ENCODE measurements at regions not wholly inside any gene's neighbourhood (a gene's known extent, or its start where the extent isn't known, plus 50 kb on each side); places are given as distances from the start of the nearest gene placed in this dataset.

DNA sequence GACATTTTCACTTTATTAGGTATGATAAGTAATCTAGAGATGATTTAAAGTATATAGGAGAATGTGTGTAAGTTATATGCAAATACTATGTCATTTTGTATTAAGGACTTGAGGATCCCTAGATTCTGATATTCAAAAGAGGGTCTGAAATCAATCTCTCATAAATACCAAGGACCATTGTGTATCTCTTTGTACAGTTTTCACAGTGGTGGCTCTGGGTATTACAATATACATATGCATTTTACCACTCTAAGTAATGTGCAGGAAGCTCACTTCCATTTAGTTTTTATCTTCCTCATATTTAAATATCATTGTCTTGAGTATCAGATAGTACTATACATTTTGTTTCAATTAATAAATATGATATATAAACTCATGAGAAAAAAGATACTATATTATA is 862.6 kb upstream of the PCDH20 start:
- ChIA-PET CTCF (no interaction called here), POLR2A (no interaction called here)
- no peaks in the 10 kb centered on the region for H3K79me2 ChIP-seq (ENCODE audit: control insufficient read depth, insufficient read depth, low read length)
- TF ChIP-seq MYC (IDR thresholded peaks at IDR 0.05; ENCODE audit: low read depth, low read length) (no peak), POLR2AphosphoS5 (IDR thresholded peaks at IDR 0.05; ENCODE audit: insufficient read depth, low read depth, low read length) (no peak), GATA2 (IDR thresholded peaks at IDR 0.05; ENCODE audit: insufficient read depth, insufficient read length, low read depth, low read length) (no peak), JUN (IDR thresholded peaks at IDR 0.05; ENCODE audit: borderline replicate concordance, insufficient read depth, insufficient read length, low read depth) (no peak), FOS (IDR thresholded peaks at IDR 0.05; ENCODE audit: borderline replicate concordance, insufficient read depth, low read length) (no peak)
- TF ChIP-seq, protein P1, sequence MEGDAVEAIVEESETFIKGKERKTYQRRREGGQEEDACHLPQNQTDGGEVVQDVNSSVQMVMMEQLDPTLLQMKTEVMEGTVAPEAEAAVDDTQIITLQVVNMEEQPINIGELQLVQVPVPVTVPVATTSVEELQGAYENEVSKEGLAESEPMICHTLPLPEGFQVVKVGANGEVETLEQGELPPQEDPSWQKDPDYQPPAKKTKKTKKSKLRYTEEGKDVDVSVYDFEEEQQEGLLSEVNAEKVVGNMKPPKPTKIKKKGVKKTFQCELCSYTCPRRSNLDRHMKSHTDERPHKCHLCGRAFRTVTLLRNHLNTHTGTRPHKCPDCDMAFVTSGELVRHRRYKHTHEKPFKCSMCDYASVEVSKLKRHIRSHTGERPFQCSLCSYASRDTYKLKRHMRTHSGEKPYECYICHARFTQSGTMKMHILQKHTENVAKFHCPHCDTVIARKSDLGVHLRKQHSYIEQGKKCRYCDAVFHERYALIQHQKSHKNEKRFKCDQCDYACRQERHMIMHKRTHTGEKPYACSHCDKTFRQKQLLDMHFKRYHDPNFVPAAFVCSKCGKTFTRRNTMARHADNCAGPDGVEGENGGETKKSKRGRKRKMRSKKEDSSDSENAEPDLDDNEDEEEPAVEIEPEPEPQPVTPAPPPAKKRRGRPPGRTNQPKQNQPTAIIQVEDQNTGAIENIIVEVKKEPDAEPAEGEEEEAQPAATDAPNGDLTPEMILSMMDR (IDR thresholded peaks at IDR 0.05; ENCODE audit: extremely low read depth in 1 of 2, insufficient read depth in 1 of 2, low read depth in 1 of 2, low read length in 2 of 2): no peak
- TF ChIP-seq, protein P2, sequence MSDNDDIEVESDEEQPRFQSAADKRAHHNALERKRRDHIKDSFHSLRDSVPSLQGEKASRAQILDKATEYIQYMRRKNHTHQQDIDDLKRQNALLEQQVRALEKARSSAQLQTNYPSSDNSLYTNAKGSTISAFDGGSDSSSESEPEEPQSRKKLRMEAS (IDR thresholded peaks at IDR 0.05; ENCODE audit: insufficient read depth, insufficient read length): no peak
- FAIRE-seq: no peak
- H3K27me3 ChIP-seq (ENCODE audit: control insufficient read depth in 2 of 2, insufficient read depth in 2 of 2, low read length in 2 of 2): no peaks in the 10 kb centered on the region
- H3K9me3 ChIP-seq (replicated peaks; ENCODE audit: control insufficient read depth, insufficient read depth, low read length): no peaks in the 10 kb centered on the region
- no peak overlapping the region for H3K4me3 ChIP-seq (replicated peaks in 1 of 3; ENCODE audit: insufficient read depth in 1 of 3, low read depth in 1 of 3, low read length in 3 of 3)
- DNase-seq (ENCODE audit: low read depth, low spot score): no peak
- no peak overlapping the region for H3K9ac ChIP-seq (replicated peaks; ENCODE audit: extremely low read depth, insufficient read depth, low read length)
- H3K4me2 ChIP-seq (ENCODE audit: insufficient read depth, low read length): no peak overlapping the region
- BruUV-seq (replicated peaks): no TSS peak
- no peaks in the 10 kb centered on the region for H3K36me3 ChIP-seq (ENCODE audit: control insufficient read depth in 2 of 2, extremely low read depth in 1 of 2, insufficient read depth in 2 of 2, low read length in 2 of 2)
- H2AFZ ChIP-seq (ENCODE audit: low read depth, low read length): no peak overlapping the region
- H3K27ac ChIP-seq (ENCODE audit: insufficient read depth, low read depth, low read length): no peak overlapping the region
- H4K20me1 ChIP-seq (replicated peaks; ENCODE audit: control insufficient read depth, extremely low read depth, insufficient read depth, low read length): no peaks in the 10 kb centered on the region
- dilution Hi-C loops (cut with MboI; ENCODE audit: extremely low pct_ligation_motif_present, low sequenced_read_pairs) (no loop called here), intact Hi-C loops (cut with micrococcal nuclease) (no loop called here)
- no peaks in the 10 kb centered on the region for H3K4me1 ChIP-seq (ENCODE audit: control insufficient read depth, extremely low read depth, insufficient read depth, low read length)
- H3K9me1 ChIP-seq (replicated peaks; ENCODE audit: control insufficient read depth, extremely low read depth, insufficient read depth, low read length): no peaks in the 10 kb centered on the region

Measured in endothelial cell of umbilical vein (primary cell).